ENCODE measurements at regions not wholly inside any gene's neighbourhood (a gene's known extent, or its start where the extent isn't known, plus 50 kb on each side); places are given as distances from the start of the nearest gene placed in this dataset.
A peak's percentile ranks its signal among the peaks of the same experiment; 100 is the strongest.

GRCh38 chr5:121596882-121597281 lies 254.8 kb upstream of the FTMT start:
- H3K27ac Mint-ChIP-seq: no peak overlapping the region
- H3K4me1 Mint-ChIP-seq: no peaks in the 10 kb centered on the region
- DNase-seq (ENCODE audit: low spot score in 2 of 2, unreplicated experiment in 2 of 2): no peak
- no peaks in the 10 kb centered on the region for H3K36me3 Mint-ChIP-seq
- peaks cover 56% of the 10 kb centered on the region for H3K9me3 Mint-ChIP-seq
- TF ChIP-seq CTCF (IDR thresholded peaks at IDR 0.05; ENCODE audit: unreplicated experiment): no peak
- no peak overlapping the region for H3K4me3 Mint-ChIP-seq
- no peaks in the 10 kb centered on the region for H3K27me3 Mint-ChIP-seq (ENCODE audit: low read depth)

- Mint-ChIP-seq H3K9me3 (peaks cover 30% of the 10 kb centered on the region), H3K27ac (no peak overlapping the region), H3K36me3 (no peaks in the 10 kb centered on the region), H3K27me3 (ENCODE audit: low read depth) (no peaks in the 10 kb centered on the region), H3K4me1 (no peaks in the 10 kb centered on the region), H3K4me3 (no peak overlapping the region)
- DNase-seq (ENCODE audit: low spot score in 2 of 2, unreplicated experiment in 2 of 2): no peak
- no peak for TF ChIP-seq CTCF (IDR thresholded peaks at IDR 0.05; ENCODE audit: unreplicated experiment)
Measured at GRCh38 chr5:121608826-121609225, 242.9 kb upstream of the FTMT start.

- Mint-ChIP-seq H3K27ac (no peak overlapping the region), H3K9me3 (no peaks in the 10 kb centered on the region), H3K27me3 (ENCODE audit: low read depth) (no peaks in the 10 kb centered on the region), H3K4me3 (no peak overlapping the region), H3K36me3 (no peaks in the 10 kb centered on the region), H3K4me1 (peaks cover 3% of the 10 kb centered on the region)
- no peak for DNase-seq (ENCODE audit: low spot score in 2 of 2, unreplicated experiment in 2 of 2)
- TF ChIP-seq CTCF (IDR thresholded peaks at IDR 0.05; ENCODE audit: unreplicated experiment): no peak
Measured at GRCh38 chr5:121624035-121624434, 227.6 kb upstream of the FTMT start.

- Mint-ChIP-seq H3K36me3 (no peaks in the 10 kb centered on the region), H3K27me3 (ENCODE audit: low read depth) (no peaks in the 10 kb centered on the region), H3K4me3 (no peak overlapping the region), H3K9me3 (no peaks in the 10 kb centered on the region), H3K4me1 (peaks cover 41% of the 10 kb centered on the region), H3K27ac (no peak overlapping the region)
- TF ChIP-seq CTCF (IDR thresholded peaks at IDR 0.05; ENCODE audit: unreplicated experiment): no peak
- DNase-seq (ENCODE audit: low spot score in 2 of 2, unreplicated experiment in 2 of 2): no peak
Measured at GRCh38 chr5:121628783-121629182, 222.9 kb upstream of the FTMT start.

GRCh38 chr5:121630402-121630801 lies 221.3 kb upstream of the FTMT start:
- TF ChIP-seq CTCF (IDR thresholded peaks at IDR 0.05; ENCODE audit: unreplicated experiment): no peak
- DNase-seq (ENCODE audit: low spot score in 2 of 2, unreplicated experiment in 2 of 2): no peak
- Mint-ChIP-seq H3K9me3 (no peaks in the 10 kb centered on the region), H3K27me3 (ENCODE audit: low read depth) (no peaks in the 10 kb centered on the region), H3K36me3 (no peaks in the 10 kb centered on the region), H3K4me1 (peaks cover 43% of the 10 kb centered on the region), H3K4me3 (peak overlapping the region; percentile 8), H3K27ac (peak overlapping the region; percentile 68)

- no peak for TF ChIP-seq CTCF (IDR thresholded peaks at IDR 0.05; ENCODE audit: unreplicated experiment)
- no peak overlapping the region for H3K4me3 Mint-ChIP-seq
- no peak for DNase-seq (ENCODE audit: low spot score in 2 of 2, unreplicated experiment in 2 of 2)
- no peak overlapping the region for H3K27ac Mint-ChIP-seq
- peaks cover 35% of the 10 kb centered on the region for H3K4me1 Mint-ChIP-seq
- H3K36me3 Mint-ChIP-seq: no peaks in the 10 kb centered on the region
- H3K9me3 Mint-ChIP-seq: no peaks in the 10 kb centered on the region
- H3K27me3 Mint-ChIP-seq (ENCODE audit: low read depth): no peaks in the 10 kb centered on the region
Measured at GRCh38 chr5:121634946-121635345, 216.7 kb upstream of the FTMT start.

Measured in mesothelial cell of epicardium (in vitro differentiated cells).